Dedifferentiated amniotic fluid mesenchymal stem cell (primary cell): ENCODE measurements at regions not wholly inside any gene's neighbourhood (a gene's known extent, or its start where the extent isn't known, plus 50 kb on each side); places are given as distances from the start of the nearest gene placed in this dataset.

ENCODE experiments used
- DNase-seq: peaks from one replicate; pipeline ENCODE4 v3.0.0-alpha.2; 2016; ENCODE audit errors: extremely low spot score

DNA sequence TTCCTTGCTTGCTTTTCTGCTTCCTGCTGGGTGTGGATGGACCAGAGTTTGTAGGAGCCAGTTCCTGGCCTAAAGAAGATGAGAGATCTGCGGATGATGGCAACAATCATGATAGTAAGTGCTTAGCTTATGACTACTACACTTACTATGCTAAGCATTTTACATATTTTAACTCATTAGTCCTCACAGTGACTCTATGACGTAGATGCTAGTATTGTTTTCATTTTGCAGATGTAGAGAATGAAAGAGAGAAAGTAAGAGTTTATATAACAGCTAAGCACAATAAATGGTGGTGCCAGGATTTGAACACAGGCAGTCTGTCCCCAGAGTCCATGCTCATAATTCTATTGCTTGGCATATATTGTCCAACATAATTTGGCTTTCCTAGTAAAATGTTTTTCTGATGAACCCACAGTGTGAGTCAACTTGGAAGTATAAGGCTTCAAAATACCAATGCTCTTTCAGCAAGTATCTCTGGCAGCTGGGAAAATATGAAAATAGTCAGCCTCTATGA, 363.2 kb upstream of the DDHD1 start:
- peak; percentile 76 for DNase-seq

DNA sequence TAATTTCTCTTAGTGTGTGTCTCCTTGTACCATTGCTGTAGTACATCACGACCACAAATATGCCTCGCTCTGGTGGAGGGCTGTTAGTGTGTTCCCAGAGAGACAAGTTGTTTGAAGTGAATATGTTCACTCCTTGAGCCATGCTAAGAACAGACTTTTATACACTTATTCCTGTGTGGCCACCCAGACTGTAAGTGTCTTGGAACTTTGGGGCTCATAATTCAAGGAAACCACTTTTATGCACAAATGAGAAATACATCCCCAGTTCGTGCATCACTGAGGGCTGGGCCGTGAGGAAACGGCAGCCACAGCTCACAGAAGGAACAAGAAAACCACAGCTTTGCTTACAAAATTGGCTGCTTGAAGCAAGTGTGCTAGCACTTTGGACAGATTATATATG, 362.2 kb upstream of the DDHD1 start:
- DNase-seq, result no peak

DNA sequence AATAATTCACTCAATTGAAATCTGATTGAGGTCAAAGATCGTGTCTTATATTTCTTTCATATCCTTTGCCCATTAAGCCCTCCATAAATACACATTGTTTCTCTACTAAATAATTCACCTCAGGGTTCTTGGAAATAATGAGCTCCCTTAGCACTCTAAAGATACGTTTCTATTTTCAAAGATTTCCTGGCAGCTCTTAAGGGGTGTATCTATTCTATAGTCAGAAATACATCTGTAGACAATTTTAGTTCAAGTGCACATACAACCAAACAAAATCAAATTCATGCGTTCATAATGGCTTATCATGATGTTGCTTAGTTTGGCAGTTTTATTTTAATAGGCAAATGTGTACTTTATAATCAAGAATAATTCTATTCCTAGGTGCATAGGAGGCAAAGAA, 361.1 kb upstream of the DDHD1 start:
- DNase-seq, result no peak

DNA sequence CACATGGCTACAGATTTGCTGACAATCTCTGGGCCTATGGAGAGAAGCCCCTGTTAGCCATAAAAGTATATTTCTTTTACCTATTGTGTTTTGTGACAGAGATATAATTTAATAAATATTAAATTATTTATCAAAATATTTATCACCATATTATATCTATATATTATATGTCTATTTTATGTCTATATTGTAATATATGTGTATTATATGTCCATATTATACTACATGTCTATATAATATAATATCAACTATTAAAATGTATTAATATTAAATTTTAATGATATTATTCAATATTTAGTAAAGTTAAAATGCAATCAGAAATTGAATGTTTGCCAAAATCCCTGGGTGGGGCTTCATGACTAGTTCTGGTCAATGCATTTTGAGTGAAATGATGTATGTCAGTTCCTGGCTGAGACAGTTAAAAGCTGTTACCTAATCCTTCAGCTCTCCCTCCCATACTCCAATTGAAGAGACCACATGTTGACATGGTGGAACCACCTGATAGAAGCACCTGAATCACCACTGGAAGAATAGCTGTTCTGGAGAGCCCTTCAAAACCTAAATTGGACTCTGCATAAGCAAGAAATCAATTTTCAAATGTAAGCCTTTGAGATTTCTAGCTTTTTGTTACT, 357.3 kb upstream of the DDHD1 start:
- no peak for DNase-seq

DNA sequence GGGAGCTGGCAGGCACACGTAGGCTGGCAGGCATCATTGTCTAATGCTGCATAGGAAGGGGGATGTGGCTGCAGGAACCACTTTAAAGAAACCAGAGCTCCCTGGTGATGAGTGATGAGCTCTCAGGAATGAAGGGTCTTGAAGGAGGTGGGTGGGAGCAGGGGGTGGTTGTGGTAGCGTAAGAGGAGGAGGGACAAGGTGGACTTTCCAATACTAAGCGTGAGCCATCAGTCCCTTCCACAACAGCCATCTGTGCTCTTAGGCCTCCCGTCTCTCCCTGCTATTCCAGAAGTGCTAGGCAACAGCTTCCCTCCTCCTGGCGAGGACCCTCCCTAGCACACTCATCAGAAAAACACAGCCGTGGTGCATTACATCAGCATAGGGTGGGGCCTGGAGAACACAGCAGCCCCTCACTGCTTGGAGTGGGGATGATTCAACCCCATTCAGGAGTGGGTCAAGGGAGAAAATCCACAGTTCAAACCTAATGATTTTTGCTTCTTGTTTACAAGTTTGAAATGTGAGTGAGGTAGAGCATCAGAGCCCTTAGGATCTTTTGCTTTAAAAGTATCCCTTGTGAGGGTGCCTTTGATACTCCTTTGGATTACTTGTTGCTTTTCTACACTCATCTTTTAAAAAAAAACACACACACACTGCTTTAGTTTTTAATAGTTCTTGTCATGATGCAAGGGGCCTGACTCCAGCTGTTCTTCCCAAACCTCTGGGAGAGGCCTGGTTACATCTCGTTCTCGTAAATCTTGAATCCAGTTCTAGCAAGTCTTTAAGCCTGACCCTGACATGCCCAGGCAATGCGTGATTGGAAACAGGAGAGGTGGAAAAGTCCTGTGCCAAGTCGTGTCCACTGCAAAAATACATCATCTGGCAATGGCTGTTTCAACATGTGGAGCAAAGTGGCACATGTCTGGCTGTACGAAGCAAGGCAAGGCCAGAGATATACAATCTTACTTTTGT, 356.4 kb upstream of the DDHD1 start:
- peak; percentile 66 for DNase-seq

DNA sequence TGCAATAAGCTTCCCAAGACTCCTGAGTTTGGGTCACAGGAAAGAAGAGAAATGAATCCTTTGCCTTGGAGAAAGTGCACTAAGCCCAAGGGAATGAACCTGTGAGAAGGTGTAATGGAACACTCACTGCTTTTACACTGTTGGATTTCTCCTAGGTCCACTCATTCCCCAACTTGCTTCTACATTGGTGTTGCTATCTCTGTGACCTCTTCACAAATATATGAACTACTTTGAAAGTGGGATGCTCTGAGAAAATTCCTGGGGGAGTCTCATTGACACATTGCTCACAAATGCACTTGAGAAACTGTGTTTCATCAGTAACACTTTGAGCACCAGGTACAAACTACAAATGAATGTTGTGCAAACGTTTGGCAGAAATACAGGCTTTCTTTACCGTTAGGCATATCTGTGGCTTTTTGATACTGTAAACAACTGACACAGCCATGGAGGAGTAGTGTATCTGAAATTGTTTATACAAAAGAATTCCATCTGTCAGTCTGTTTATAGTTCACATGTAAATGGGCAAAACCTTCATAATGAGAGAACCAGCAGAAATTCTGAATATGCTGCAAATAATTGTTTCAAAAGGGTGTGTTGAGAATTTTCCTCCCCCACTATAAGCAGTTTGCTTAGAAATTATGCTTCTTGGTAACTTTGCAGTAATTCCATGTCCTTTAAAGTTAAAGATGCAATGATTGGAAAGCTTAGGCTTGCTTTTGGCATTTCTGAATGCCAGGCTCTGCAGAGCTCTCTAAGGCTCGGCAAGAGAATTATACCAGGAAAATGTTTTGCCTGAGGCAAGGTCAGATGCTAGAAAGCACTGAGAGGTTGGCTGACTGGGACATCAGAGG, 348.5 kb upstream of the DDHD1 start:
- DNase-seq, result peak; percentile 81

DNA sequence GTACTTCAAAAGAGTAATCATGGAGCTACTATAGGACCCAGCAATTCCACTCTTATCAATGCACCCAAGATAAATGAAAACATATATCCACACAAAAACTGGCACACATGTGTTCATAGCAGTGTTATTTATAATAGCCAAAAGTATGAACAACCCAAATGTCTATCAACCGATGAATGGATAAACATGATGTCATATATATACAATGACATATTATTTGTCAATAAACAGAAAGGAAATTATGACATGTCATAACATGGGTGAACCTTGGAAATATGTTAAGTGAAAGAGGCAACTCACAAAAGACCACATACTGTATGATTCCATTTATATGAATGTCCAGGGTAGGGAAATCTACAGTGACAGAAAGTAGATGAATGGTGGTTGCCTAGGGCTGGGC, 347.1 kb upstream of the DDHD1 start:
- no peak for DNase-seq

DNA sequence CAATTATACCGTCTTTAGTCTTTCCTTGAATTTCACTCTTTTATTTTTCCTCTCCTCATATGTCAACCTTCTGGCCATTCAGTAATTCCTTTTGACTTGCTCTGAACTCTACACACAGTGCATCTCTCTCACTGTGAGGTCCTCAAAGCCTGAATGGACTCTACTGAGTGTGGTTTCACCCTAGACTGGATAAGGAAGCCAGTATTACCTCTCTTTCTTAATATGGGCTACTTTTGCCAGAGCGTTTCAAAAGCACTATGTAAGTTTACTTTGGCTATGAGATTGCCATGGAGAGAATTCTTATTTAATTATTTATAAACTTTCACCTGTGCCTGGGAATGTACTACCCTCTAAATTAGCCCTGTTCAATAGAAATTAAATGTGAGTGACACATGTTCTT, 343.5 kb upstream of the DDHD1 start:
- no peak for DNase-seq

DNA sequence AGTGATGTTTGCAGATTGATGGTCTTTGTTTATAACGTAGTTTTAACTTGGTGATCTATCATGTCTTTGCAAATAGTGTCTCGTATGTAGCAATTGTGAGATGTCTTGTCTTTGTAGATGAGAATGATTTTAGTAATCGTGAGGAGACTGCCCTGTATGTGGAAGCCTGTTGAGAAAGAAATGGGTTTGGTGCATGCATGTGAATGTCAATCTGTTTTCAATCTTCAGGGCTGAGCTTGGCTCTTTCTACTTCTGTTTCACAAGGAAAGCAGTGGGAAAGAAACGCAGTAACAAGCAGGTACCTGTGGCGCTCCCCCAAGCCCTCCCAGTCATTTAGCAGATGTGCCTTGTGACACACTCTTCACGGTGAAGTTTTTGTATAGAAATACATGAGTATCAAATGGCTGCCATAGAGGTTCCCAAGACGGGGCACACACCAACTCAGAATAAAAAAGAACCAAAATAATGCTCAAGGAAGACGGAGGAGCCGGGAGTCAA, 342.8 kb upstream of the DDHD1 start:
- DNase-seq, result no peak

DNA sequence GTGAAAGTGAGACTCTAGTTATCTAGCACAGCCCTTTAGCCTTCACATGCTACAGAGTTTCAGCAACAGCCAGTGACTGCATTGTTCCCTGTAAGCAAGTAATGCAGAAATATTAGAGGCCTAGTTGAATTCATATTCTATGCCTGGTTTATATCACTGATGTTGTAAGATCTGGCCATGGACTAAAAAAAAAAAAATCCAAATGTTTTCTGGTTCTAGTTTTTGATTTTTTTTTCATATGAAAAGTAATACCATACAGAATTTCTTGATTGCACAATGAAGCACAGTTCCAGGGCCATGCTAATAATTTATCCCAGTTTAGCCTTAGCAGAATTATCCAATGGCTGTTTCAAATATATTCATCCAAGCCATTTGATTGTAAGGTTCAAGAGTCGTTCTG, 341.5 kb upstream of the DDHD1 start:
- peak; percentile 52 for DNase-seq

DNA sequence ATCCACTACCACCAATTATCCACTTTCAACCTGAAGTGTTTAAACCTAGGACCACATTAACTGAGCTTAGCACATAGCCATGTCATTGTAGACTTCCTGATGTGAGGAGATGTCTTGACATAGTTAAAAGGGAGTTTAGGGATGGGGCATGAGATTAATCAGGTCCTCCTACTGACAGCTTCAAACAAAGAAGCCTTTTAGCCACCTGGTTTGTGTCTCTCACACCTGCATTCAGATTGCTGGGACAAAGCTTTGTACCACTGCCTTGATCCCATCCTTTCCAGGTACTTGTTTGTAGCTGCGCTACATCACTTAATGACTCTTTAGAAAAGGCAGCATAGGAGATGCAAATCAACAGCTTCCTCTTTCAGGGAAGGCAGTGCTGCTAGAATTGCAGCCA, 340.7 kb upstream of the DDHD1 start:
- no peak for DNase-seq

DNA sequence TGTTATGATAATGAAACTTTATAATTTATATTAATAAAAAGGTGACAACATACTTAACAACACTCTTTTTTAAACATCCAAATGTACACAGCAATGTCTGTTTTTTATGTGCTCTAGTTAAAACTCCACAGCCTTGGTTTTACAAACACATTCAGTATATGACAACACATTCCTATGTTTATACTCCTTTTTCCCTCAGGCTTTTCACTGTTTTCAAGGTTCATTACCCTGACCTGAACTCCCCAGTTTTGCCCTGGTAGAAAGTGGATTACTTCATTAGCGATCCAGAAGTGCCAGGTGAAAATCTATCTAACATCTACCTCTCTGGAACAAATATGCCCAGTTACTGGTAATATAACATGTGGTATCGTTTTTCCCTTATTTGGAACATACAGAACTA, 340.2 kb upstream of the DDHD1 start:
- DNase-seq, result no peak

DNA sequence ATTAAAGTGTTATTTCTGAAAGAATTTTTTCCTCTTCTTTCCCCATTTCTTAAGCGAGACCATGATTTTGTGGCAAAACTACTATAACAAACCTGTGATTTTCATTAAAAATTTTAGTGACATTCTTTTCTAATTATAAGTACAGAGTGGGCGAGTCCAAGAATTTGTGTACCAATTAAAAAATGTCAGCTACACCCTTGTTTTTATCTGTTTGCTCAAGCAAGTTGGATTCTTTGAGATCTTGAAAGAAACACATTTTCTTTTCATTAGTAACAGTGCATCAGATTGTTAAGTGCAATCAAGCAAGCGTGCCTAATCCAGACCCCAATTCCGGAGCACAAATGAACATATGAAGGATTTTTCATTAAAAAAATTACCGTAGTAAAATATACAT, 338.8 kb upstream of the DDHD1 start:
- no peak for DNase-seq

DNA sequence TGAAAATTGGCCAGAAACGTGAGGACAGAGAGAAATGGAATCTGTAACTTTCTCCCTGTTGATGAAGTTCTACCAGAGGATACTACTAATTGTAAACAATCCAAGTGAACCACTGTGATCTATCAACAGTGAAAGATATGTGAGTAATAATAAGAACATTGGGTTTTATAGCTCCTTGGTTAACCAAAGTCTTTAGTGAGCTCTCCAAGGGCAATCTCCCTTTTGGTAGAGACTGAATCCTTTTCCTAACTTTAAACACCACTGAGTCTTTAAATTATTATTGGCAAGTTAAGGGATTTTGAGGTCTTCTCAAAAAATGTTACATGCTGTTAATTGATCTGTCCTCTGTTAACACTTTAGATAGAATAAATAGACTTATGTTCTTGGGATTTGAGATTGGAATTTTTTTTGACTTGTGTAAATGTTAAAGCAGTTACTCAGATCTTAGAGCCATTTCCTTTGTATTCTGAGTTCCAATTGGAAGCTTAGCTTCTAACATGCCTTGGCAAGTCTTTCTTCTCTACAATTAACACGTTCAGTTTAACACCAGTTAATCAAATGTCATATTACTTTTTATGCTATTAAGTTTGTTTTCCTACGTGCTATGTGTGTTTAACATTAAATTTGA, 338.2 kb upstream of the DDHD1 start:
- DNase-seq, result no peak

DNA sequence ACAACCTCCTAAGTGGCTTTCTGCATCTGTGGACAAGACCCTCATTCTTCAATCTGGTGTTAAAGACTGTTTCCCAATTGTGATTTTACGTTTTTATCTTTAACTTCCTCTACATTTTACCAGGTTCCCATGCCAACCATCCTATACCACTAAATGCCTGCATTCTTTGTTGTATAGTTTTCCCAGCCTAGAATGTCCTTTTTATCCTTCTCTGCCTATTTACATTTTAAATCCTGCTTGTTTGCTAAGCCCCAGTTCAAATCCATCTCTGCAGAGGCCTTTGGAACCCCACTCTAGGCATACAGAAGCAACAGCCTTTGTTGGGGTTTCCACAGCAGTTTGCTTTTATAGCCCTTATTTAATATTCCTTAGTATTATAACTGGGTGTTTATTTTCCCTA, 325.1 kb upstream of the DDHD1 start:
- no peak for DNase-seq

DNA sequence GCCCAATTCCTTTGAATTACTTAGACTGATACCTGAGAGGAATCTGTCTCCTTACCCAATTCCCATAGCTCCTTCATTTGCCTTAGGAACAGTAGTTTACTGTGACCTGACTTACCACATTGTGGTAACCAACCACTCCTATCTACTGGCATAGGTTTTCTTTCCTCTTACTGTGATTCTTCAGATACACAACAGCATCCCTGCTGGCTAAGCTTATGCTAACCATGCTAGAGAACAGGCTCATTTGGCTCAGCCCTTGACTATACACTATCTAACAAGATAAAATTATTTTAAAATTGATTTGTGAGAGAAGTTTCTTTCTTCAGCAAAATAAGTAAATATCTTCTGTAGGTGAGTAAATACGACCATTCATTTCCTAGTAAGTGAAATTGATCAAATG, 320.4 kb upstream of the DDHD1 start:
- DNase-seq, result no peak

DNA sequence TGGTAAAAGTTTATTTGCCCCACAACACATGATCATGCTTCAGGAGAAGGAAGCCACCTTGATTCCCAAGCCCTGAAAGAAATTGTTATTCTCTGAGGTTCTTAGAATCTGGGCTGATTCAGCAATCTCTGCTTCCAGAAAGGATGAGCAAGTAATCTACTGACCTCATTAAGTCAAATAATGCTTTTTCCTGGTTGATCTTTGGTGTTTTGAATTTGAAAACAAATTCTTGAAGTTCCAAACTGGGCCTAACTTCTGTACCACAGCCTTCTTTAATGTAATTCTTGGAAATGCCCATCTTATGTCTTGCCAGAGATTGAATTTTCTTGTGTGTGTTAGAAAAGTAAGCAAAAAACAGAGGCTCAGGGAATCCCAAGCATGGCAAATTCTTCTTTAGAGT, 319.2 kb upstream of the DDHD1 start:
- no peak for DNase-seq

DNA sequence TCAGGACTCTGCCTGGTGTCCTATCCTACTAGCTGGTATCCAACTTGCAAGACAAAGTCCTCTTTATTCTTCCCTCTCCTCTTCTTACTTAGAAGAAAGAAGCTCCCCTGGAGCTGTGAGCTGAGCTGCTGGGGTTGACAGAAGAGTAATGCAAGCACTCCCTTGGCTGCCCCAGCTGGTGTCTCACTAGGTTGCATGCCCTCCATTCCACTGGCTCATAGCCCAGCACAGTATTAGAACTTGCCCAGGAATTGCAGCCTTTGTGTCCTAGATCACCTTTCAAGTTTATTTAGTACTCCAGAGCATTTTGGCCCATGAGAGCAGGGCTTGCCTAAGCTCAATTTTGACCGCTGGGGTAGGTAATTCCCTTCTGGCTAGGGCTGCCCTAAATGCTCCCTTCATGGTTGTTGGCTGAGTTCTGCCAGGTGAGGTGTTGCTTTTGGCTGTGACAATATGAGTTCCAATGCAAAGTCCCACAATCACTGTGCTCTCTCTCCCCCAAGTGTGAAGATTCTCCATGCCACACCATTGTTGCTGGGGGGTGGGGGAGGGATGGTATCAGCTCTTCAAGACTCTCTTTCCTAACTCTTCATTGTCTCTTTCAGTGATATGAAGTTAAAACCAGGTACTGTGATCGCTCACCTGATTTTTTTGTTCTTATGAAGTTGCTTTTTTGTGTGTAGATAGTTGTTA, 317.4 kb upstream of the DDHD1 start:
- DNase-seq, result peak; percentile 66

DNA sequence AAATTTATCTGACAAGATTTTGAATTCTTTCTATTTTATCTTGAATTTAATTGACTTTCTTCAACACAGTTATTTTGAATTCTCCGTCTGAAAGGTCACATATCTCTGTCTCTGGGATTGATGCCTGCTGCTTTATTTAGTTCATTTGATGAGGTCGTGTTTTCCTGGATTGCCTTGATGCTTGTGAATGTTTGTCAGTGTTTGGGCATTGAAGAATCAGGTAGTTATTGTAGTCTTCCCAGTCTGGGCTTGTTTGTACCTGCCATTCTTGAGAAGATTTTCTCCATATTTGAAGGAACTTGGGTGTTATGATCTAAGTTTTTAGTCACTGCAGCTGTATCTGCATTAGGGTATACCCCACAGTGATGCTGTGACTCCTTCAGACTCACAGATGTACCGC, 315.8 kb upstream of the DDHD1 start:
- DNase-seq, result no peak

DNA sequence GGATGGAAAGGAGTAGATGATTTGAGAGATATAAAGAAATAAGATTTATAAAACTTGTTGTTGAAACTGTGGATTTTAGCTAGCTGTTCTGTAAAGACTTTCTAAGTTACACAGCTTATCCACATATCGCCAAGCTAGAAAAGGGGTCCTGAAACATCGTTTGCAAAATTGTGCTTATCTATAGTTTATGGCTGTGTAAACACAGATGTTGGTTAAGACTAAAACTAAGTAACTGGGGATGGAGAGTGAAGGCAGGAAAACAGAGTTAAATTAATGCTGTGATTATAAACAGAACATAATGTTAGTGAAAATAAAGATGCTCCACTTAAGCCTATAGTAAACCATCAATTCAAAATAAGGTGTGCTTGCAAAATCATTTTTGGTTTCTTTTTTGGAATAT, 311.3 kb upstream of the DDHD1 start:
- no peak for DNase-seq
